NCI-H82 (cell line): ENCODE measurements at regions not wholly inside any gene's neighbourhood (a gene's known extent, or its start where the extent isn't known, plus 50 kb on each side); places are given as distances from the start of the nearest gene placed in this dataset.

ENCODE experiments used
- DNase-seq: peaks from one replicate; lab custom pipeline; 2025; lab: John Stamatoyannopoulos, UW

DNA sequence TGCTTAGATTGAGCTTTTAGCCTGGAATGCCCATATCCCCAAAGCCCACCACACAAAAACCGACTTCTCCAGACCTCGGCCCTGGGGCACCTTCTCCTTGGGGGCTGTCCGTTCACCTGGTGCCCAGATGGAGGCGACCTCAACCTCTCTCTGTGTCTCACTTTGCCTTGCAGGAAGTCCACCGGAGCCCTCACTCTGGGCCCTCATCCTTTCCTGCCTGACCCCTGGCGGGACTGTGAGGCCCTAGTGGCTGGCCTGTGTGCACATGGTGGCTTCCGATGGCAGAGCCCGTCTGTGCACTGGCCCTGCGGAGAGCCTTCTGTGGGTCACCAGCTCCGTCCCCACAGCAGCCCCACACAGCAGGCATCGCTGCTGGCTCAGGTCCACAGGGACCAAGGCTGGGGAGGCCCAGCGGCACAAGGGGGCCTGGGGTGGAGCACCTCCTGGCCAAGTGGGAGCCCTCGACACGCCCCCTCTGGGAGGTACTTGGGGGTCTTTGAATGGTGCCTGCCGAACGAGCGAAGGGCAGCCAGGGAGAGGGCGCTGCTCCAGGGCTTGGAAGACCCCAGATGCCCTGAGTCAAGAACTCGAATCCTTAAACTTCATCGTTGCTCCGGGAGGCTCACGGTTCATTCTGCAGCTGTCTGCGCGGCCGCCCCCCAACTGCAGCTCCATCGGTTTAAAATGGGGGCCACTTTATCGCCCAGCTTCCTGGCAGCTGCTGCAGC, 97.2 kb upstream of the ADRA2C start:
- DNase-seq, result no peak

DNA sequence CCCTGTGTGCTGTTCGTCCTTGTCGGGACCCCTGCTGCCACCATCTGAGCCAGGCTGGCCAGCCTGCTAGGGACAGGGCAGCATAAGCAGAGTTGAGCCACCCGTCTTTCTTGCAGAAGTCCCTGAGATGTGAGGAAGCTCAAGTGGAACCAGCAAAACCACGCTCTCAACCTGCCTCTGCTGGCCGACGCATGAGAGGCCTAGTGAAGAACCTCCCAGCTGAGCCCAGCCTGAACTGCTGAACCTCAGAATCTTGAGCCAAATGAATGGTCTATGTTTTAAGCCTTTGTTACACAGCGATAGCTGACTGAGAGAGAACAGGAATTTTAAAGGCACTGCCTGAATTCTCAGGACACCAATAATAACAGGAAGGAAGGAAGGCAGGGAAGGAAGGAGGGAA, 98.9 kb upstream of the ADRA2C start:
- DNase-seq, result no peak

DNA sequence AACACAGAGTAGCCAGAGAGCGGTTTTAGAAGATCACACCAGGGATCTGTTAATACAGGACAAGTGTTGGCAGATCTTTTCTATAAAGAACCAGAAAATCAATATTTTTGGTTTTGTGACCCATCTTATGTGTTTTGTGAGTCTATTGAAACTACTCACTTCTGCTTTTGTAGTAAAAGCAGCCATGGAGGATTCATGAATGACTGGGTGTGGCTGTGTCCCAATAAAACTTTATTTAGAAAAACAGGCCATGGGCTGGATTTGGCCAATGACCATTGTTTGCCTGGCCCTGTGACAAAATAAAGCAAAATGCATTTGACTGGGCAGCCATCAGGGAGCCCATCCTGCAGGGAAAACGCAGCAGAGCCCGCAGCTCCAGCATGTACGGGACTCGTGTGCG, 99.9 kb upstream of the ADRA2C start:
- DNase-seq, result no peak

DNA sequence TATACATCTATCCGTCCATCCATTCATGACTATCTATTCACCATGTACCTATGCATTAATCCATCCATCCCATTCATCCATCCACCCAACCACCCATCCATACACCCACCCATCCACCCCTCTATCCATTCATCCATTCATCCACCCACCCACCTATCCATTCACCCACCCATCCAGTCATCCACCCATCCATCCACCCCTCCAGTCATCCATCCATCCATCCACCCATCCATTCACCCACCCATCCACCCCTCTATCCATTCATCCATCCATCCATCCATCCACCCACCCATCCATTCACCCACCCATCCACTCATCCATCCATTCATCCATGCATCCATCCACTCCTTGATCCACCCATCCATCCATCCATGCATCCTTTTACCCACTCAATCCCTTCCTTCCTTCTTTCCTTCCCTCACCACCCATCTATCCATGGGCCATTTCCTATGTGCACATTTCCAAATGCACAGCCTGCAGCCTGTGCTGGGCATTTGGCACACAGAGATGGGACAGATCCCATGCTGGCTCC, 100.8 kb upstream of the ADRA2C start:
- DNase-seq, result no peak

DNA sequence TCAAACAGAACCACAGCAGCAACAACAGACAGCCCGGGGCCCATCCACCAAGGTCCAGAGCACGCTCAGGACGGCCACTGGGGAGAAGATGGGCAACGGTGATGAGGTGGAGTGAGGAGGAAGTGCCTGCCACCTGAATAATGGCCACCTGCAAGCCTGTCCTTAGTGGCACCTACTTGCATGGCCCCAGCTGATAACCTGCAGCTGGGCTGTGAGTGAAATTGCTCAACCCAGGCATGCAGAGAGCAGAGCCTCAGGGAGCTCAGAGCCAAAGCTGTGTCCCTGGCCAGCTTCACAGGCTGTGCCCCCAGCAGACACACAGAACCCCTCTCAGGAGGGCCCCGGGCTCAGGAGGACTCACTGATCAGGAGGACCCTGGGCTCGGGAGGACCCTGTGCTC, 102.4 kb upstream of the ADRA2C start:
- DNase-seq, result no peak

DNA sequence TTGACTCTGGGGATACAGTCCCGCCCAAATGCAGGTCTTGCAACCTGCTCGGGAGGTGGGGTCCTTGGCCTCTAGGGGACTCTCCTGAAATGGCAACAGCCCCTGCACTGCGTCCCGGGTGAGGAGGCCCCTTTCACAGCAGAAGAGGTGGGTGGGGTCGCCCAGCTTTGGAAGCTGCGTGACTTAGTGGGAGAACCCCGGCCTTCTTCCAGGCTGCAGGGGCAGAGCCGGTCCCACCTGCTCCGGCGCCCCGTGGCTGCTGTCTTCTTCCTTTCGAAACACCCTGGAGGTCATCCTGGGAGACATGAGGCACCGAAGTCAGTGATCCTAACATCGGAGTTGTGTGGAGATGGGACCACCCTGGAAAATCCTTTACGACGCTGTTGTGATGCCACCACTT, 103.7 kb upstream of the ADRA2C start:
- no peak for DNase-seq

DNA sequence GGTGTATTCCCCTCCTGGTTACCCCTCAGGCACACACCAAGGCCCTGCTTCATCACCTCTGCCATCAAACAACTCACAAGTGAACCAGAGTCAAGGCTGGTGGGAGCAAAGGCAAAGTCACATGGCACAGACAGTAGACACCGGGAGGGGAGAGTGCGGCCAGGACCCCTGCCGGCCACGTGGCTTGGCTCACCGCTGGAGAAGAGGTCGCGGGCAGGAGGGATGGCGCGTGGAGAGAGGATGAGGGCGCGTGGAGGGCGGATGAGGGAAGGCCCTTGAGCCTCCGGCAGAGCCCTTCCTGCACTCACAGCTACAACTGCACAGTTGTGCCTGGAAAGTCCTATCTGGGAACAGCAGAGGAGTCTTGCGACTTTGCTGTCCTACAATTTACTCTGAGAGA, 104.2 kb upstream of the ADRA2C start:
- DNase-seq, result no peak

DNA sequence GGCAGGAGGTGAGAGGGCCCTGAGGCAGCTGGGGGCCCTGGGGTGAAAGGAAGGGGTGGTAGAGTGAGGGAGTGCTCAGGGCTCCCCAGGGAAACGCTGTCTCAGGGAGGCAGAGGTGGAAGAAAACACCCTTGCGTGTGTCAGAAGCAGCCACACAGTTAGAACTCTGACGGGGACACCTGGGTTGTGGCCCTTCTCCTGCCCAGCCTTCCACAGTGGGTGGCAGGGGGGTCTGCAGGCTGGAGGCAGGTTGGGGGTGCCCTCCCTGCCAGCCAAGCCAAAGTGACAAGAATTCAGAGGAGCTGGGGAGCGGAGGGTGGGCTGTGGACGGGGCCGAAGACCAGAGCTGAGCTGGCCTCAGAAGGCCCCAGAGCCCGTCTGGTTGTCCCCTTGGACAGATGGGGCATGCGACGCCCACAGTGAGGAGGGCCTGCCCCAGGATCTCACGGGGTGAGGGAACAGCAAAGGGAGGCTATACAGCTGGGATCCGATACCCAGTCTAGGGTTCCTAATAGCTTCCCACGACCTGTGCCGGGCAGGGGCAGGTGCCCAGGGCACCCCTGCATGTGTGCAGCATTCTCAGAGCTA, 105.2 kb upstream of the ADRA2C start:
- DNase-seq, result no peak

DNA sequence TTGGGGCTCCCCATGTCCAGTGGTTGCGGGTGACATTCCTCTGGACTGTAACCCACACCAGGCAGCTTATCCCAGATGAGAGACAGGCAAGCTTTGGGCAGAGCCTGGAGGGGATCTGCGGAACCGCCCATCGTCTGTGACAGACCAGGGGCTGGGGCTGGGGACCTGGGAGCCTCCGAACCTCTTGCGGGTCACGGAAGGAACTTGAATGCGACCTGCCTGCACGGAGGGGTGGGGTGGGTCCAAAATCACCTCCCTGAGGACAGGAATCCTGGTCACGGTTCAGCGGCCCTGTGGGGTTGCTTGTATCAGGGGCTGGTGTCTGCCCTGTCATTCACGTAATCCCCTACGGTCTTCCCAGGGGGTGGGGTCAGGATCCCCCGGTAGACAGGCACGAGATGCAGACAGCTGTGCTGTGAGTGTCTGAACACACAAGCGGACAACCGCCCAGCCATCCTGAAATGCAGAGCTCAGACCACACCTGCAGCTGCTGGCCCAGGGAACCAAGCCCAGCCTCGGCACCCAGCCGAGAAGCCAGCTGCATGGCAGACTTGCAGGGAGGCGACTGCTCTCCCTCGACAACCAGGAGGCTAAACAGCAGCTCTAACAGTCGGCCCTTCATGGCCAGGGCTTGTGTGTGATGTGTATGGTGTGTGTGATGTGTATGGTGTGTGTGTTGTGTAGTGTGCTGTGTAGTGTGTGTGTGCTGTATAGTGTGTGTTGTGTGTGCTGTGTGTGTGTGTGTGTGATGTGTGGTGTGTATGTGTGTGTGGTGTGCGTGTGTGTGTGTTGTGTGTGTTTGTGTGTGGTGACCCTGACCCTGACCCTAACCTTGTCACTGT, 105.9 kb upstream of the ADRA2C start:
- peak; percentile 44 for DNase-seq

DNA sequence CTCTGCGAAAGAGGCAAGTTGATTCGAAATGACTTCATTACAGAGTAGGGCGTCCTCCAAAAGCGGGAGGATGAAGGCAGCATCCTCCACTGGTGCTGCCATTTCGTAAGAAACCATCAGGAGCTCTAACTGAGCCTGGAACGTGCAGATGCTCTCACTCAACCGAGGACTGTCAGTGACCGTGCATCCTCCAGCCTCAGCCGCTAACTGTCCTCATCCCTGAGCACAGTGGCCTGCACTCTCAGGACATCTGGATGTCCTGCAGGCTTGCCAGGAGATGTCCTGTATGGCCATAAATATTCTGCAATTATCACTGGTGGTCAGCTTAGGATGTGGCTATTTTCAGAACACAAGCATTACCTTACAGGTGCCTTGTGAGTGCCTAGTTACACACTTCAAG, 107.1 kb upstream of the ADRA2C start:
- DNase-seq, result no peak

DNA sequence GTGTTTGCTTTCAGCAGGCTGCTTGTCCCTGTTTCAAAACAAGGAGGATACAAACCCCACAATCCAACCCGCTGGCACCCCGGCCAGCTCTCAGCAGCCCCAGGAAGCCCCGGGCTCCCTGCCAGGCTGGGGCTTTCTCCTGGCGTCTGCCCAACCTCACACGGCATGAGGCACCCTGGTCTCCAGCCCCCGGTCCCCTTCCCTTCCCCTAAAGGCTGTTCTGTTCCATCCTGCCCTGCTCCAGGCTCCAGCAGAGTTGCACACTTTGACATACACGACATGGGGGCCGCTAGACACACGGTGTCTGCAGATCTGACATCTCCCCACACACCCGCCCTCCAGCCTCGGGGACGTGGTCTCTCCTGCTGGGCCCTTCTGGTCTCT, 107.7 kb upstream of the ADRA2C start:
- no peak for DNase-seq

DNA sequence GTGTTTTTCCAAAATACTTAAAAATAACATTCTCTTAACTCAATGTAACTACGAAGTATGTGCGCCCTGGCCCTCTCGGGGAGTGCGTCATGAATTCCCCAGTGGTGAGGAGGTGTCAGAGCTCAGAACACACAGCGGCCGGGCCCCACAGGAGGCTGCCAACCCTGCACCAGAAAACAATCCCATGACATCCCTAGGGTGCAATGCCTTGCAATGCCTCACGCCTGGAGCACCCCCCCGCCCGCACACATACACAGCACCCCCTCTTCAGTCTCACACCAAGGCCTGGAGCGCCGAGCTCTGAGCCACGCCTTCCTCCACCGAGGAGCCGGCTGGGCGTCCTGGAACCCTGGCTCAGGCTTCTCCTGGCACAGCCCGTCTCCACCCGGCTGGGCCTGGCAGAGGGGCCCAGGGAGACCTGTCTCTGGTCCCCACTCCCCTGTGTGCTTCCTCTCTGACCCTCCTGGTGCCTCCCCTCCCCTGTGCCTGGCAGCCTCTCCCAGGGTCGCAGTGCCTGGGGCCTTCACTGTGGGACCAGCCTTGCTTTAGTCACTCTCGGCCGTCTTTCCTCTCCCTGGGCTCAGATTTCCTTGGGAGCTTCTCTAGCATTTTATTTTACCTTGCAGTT, 108.2 kb upstream of the ADRA2C start:
- DNase-seq, result no peak

DNA sequence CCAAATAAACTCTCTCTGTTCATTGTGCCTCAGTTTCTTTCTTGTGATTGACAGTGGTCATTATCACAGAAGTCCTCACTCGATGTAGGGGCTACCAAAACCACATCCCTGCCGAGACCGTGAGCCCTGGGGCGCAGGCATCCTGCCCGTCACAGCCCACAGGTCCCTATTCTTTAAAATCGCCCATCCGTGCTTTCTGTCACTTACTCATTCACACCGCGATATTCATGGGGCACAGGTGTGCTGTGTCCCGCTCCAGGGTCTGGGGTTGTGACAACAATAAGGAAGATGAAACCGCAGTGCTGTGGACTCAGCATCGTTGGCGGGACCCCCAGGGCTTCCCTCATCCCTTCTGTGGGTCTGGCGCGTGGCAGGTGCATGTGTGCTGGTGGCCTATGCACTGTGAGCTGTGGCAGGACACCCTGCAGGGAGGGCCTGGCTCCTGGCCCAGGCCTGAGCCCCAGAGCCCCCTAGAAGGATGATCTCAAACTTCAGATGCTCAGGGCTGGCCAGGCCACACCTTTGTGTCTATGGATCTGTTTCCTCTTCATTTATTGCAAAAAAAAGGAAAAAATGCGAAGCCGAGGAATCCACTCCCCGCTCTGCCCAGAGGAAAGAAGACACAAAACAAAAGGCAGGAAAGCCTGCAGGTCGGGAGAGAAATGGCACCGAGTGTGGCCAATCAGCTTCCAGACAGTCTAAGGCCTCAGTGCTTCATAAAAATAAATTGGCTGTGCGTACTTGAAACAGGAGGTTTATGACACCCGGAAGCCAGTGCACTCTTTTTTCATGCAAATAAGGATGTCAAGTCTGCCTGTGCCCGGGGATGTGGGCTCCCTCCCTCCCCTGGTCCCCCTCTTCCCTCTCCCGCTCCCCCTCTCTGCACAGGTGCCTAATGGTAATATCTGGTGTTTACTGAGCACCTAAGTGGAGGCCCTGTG, 109.5 kb upstream of the ADRA2C start:
- DNase-seq, result no peak

DNA sequence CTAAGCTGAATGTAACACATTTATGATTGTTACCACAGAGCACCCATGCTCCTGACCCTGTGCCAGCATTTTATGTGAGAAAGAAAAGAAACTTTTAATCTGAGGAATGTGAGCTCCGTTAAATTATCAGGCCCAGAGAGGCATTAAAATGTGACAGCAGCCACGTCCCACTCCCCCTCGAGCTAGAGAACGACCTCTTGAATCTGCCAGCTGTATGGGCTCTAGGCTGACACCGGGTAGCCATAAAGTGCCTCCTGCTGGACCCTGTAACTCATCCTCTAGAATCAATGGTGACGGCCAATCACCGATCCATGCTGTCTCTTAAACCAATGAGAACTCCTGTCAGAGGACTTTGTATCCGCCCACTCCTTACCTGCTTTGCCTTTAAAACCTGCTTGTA, 110.2 kb upstream of the ADRA2C start:
- DNase-seq, result no peak

DNA sequence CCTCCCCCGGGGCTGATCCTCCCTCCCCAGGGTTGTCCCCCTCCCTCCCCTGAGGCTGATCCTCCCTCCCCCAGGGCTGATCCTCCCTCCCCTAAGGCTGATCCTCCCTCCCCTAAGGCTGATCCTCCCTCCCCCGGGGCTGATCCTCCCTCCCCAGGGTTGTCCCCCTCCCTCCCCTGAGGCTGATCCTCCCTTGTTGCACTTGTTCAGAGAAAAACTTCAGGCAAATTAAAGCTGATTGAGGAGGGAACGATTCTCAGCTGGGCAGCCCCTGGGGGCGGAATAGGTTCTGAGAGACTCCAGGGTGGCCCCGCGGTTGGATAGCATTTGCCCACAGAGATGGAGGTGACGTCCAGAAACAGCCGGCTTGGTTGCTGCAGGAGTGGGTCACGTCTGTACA, 110.7 kb upstream of the ADRA2C start:
- no peak for DNase-seq

DNA sequence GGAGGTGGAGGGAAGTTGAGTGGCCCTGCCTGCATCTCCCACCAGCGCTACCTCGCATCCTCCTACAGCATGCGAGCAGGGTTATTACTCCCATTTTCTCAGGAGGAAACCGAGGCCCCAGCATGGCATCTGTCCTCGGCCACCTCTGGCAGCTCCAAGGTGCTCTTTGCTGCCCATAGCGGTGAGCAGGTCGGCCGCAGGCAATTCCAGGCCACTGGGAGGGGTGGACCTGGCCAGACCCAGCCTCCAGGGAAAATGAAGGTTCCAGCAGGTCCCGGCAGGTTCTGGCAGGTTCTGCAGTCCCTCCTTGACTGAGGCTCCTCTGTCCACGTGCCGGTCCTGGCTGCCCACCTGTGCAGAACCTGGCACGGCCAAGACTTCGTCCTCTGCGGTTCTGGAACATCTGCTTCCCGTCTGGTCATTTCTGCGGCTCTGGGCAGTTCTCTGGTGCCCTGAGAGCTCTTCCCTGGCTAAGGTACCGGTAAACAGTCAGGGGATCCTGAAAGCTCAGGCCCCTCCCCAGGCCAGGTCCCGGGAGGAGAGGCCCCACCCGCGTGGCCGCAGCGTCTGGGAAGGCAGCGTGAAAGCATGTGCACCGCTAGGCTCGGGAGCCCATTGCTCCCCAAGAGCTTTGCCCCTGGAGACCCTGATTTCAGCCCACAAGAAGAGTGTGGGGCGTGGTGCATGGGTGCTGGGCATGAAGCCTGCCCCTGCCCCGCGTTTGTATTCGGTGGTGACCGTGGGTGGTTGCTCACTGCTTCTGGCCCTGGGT, 112.0 kb upstream of the ADRA2C start:
- no peak for DNase-seq

DNA sequence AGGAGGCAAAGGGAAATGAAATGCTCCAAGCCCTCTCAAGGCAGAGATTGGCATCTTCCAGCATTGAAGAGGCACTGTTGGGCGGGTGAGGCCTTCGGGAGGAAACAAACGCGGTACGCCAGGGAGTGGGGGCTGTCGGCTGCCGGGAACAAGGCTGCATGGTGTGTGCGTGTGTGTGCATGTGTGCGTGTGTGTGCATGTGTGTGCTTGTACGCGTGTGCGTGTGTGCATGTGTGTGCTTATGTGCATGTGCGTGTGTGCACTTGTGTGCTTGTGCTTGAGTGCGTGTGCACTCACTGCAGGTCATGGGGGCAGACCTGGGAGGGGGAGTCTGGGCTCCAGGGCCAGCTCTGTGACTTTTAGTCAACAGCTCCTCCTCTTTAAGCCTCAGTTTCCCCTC, 113.6 kb upstream of the ADRA2C start:
- DNase-seq, result no peak

DNA sequence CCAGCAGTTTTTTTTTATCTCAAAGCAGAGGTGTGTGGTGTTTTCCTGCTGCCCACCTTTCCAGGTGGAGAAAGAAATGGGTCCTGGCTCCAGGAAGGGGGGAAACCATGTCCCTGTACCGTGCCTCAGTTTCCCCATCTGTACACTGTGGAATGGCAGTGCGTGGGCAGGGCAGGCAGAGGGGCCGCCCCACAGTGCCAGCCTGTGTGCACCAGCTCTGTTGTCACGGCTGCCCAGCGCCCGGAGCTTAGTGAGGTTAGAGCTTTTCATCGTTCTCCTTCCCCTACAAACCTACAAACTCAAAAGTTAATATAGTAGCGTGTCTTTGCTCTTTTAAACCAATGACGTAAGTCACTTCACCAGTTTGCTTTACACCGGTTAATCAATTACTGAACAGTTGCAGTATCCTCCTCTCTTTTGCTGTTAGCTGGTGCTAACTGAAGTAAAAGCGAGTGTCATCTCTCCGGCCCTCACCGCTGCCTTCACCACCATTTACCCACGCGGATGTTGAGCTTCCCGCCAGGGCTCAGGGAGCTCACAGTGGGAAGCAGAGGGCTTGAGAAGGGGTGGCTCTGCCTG, 114.8 kb upstream of the ADRA2C start:
- no peak for DNase-seq

DNA sequence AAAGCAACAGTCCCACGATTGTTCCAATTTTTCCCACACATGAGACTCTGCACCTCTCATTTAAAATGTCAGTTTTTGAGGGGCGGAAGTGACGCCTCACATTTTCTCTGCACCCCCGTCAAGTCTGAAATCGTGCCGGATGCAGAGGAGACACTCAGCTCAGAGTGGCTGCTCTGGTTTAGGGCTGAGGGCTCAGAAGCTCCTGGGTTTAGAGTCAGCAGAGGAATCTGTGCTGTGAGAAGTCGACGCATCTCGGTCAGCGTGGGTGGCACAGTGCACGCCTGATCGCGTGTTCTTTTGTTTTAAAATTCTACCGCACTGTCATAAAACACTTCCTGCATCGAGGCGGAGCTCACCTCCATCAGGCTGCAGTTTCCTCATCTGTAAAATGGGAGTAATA, 116.7 kb upstream of the ADRA2C start:
- DNase-seq, result no peak

DNA sequence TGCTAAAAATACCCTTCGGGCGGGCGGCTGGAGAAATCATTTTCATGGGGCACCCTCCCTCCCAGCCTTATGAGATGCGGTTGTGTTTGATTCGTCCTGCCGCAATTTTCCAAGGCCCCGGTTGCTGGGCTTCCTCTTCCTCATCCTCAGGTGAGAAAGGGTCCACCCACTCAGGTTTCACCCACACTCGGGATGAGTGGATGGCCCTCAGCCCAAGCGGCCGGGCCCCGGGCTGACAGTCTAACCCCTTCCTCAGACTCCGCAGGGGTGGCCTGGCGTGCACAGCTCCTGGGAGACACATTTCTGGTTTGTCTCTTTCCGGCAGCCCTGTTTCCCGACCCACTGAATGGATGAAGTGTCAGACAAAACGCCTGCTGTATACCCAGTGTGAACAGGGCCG, 116.5 kb upstream of the LRPAP1 start:
- no peak for DNase-seq
